Suprapubic skin (tissue), 4 donors: ENCODE measurements at regions not wholly inside any gene's neighbourhood (a gene's known extent, or its start where the extent isn't known, plus 50 kb on each side); places are given as distances from the start of the nearest gene placed in this dataset.

Experiments used
- DNase-seq, 2 donors: peaks; one replicate each; pipeline ENCODE4 v3.0.0-alpha.2; 2019; ENCODE audit warnings: low spot score in 2 of 2
- H3K27ac ChIP-seq: fragments of 200-600 bp; sonication (generic); one replicate; pipeline ENCODE4 v1.5.1; 2019
- H3K27me3 ChIP-seq: fragments of 200-600 bp; sonication (generic); one replicate; pipeline ENCODE4 v1.5.1; 2019
- H3K36me3 ChIP-seq: fragments of 200-600 bp; sonication (generic); one replicate; pipeline ENCODE4 v1.5.1; 2019
- H3K4me1 ChIP-seq: fragments of 200-600 bp; sonication (generic); one replicate; pipeline ENCODE4 v1.5.1; 2019
- H3K4me3 ChIP-seq: fragments of 200-600 bp; sonication (generic); one replicate; pipeline ENCODE4 v1.5.1; 2019; ENCODE audit warnings: mild to moderate bottlenecking
- H3K9me3 ChIP-seq: fragments of 200-600 bp; sonication (generic); one replicate; pipeline ENCODE4 v1.5.1; 2019
- EP300 ChIP-seq: sonication (generic); formaldehyde crosslinking; IDR thresholded peaks from one replicate; pipeline ENCODE4 v1.6.1; 2017; ENCODE audit warnings: antibody characterized with exemption
- POLR2A ChIP-seq, 2 donors: fragments of 450-650 bp; IDR thresholded peaks; one replicate each; pipeline ENCODE4 v1.6.1; 2017; ENCODE audit warnings: antibody characterized with exemption in 2 of 2, mild to moderate bottlenecking in 2 of 2, moderate library complexity in 2 of 2
- POLR2AphosphoS5 ChIP-seq, 3 donors: sonication (generic); formaldehyde crosslinking; IDR thresholded peaks; one replicate each; pipeline ENCODE4 v1.6.1; 2017; ENCODE audit warnings: antibody characterized with exemption in 3 of 3
- WGBS: methylation state at CpG from one replicate; pipeline ENCODE4 v1.1.5; 2018; 5-methylcytosine and 5-hydroxymethylcytosine counted together
- TF ChIP-seq, protein P1 (sequence below), 2 donors: fragments of 200-600 bp in 1 of 2; fragments of 450-650 bp in 1 of 2; sonication (generic) in 1 of 2; IDR thresholded peaks; one replicate each; pipeline ENCODE4 v1.5.1; 2016 to 2019; ENCODE audit warnings: antibody characterized with exemption in 2 of 2, mild to moderate bottlenecking in 1 of 2, moderate library complexity in 1 of 2

- Histone ChIP-seq H3K27ac (no peak overlapping the region), H3K27me3 (no peaks in the 10 kb centered on the region), H3K9me3 (no peaks in the 10 kb centered on the region), H3K4me1 (no peaks in the 10 kb centered on the region), H3K36me3 (no peaks in the 10 kb centered on the region), H3K4me3 (no peak overlapping the region)
- TF ChIP-seq, protein P1, sequence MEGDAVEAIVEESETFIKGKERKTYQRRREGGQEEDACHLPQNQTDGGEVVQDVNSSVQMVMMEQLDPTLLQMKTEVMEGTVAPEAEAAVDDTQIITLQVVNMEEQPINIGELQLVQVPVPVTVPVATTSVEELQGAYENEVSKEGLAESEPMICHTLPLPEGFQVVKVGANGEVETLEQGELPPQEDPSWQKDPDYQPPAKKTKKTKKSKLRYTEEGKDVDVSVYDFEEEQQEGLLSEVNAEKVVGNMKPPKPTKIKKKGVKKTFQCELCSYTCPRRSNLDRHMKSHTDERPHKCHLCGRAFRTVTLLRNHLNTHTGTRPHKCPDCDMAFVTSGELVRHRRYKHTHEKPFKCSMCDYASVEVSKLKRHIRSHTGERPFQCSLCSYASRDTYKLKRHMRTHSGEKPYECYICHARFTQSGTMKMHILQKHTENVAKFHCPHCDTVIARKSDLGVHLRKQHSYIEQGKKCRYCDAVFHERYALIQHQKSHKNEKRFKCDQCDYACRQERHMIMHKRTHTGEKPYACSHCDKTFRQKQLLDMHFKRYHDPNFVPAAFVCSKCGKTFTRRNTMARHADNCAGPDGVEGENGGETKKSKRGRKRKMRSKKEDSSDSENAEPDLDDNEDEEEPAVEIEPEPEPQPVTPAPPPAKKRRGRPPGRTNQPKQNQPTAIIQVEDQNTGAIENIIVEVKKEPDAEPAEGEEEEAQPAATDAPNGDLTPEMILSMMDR (IDR thresholded peaks at IDR 0.05) = no peak
- TF ChIP-seq EP300 (no peak), POLR2A (IDR thresholded peaks at IDR 0.05) (no peak), POLR2AphosphoS5 (IDR thresholded peaks at IDR 0.05) (no peak)
- 81% methylated on average over 8 of the region's 8 CpGs for WGBS
- no peak for DNase-seq
Measured at GRCh38 chr2:215879977-215880940, 133.1 kb downstream of the MREG start.

- DNase-seq = no peak
- Histone ChIP-seq H3K27ac (no peak overlapping the region), H3K27me3 (no peaks in the 10 kb centered on the region), H3K4me3 (no peak overlapping the region), H3K9me3 (no peaks in the 10 kb centered on the region), H3K36me3 (no peaks in the 10 kb centered on the region), H3K4me1 (no peaks in the 10 kb centered on the region)
- 66% methylated on average over 1 of the region's 1 CpG for WGBS
- no peak for TF ChIP-seq EP300
- no peak for TF ChIP-seq POLR2AphosphoS5 (IDR thresholded peaks at IDR 0.05)
Measured at GRCh38 chr2:215879331-215879730, 134.0 kb downstream of the MREG start.

DNA sequence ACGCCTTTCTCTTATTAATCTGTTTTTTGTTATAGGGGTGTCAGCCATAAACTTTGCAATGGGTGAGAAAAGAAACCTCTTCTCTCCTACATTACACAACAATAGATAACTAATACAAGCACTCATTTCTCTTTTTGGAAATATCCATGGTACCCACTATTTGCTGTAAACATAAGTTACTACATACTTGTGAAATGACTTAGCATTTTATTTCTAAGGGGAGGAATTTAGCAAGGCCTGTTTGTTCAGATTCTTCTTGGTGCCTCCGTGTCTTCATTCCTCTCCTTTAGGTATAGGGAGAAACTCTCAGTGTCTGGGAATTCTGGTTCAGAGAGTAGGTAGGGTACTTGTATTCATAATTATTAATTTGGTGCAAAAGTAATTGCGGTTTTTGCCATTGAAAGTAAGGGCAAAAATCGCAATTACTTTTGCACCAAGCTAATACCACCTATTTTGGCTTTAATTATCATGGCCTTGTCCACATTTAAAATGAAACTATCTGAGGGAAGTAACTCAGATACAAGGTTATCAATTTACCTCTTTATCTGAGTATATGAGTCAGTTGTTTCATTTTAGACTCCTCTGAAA lies 134.8 kb downstream of the MREG start:
- Histone ChIP-seq H3K36me3 (no peaks in the 10 kb centered on the region), H3K27me3 (no peaks in the 10 kb centered on the region), H3K27ac (no peak overlapping the region), H3K9me3 (no peaks in the 10 kb centered on the region), H3K4me1 (no peaks in the 10 kb centered on the region), H3K4me3 (no peak overlapping the region)
- DNase-seq = no peak
- TF ChIP-seq EP300 (no peak), POLR2A (IDR thresholded peaks at IDR 0.05) (no peak)
- WGBS = 89% methylated on average over 4 of the region's 4 CpGs

GRCh38 chr2:215876937-215877238 lies 136.5 kb downstream of the MREG start:
- H3K4me3 ChIP-seq = no peak overlapping the region
- TF ChIP-seq, protein P1 (IDR thresholded peaks at IDR 0.05) = no peak
- no peak for TF ChIP-seq EP300
- no peak for TF ChIP-seq POLR2AphosphoS5 (IDR thresholded peaks at IDR 0.05)
- no peak for TF ChIP-seq POLR2A (IDR thresholded peaks at IDR 0.05)
- H3K27ac ChIP-seq = no peak overlapping the region
- WGBS = 80% methylated on average over 1 of the region's 1 CpG
- no peaks in the 10 kb centered on the region for H3K27me3 ChIP-seq
- H3K9me3 ChIP-seq = no peaks in the 10 kb centered on the region
- no peak for DNase-seq
- H3K36me3 ChIP-seq = no peaks in the 10 kb centered on the region
- H3K4me1 ChIP-seq = no peaks in the 10 kb centered on the region

DNA sequence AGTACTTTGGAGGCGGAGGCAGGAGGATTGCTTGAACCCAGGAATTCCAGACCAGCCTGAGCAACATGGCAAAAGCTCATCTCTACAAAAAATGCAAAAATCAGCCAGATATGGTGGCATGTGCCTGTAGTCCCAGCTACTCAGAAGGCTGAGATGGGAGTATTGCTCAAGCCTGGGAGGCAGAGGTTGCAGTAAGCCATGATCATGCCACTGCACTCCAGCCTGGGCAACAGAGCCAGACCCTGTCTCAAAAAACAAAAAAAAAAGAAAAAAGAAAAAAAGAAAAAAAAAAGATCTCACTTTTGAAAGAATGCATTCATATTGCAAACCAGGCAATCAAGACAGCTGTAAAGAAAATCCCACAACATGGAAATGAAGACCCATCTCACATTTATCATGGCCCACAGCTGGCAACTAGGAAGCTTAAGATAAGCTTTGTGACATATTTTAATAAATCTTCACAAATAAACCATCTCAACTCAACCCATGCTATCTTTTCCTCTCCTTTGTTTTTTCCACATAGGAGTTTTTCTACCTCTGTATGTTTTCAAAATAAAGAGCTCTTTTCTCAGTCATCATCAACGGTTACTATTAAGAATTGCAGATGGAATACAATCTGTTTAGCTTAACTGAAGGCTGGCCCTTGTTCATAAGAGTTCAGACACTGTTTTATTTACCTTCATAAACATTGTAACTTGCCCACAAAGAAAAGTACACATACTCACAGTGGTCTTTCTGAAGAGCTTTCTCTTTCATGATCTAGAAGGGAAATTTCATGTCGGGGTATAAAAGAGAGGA lies 137.0 kb downstream of the MREG start:
- Histone ChIP-seq H3K27ac (no peak overlapping the region), H3K4me1 (no peaks in the 10 kb centered on the region), H3K9me3 (no peaks in the 10 kb centered on the region), H3K4me3 (no peak overlapping the region), H3K27me3 (no peaks in the 10 kb centered on the region), H3K36me3 (no peaks in the 10 kb centered on the region)
- DNase-seq = no peak
- WGBS = 81% methylated on average over 3 of the region's 3 CpGs
- TF ChIP-seq POLR2A (IDR thresholded peaks at IDR 0.05) (no peak), EP300 (no peak), POLR2AphosphoS5 (IDR thresholded peaks at IDR 0.05) (no peak)
- TF ChIP-seq, protein P1 (IDR thresholded peaks at IDR 0.05) = no peak

- no peak for TF ChIP-seq EP300
- TF ChIP-seq POLR2AphosphoS5 (IDR thresholded peaks at IDR 0.05) = no peak
- TF ChIP-seq POLR2A (IDR thresholded peaks at IDR 0.05) = no peak
- TF ChIP-seq, protein P1 (IDR thresholded peaks at IDR 0.05) = no peak
- Histone ChIP-seq H3K36me3 (no peaks in the 10 kb centered on the region), H3K27me3 (no peaks in the 10 kb centered on the region), H3K4me1 (peaks cover 3% of the 10 kb centered on the region), H3K9me3 (no peaks in the 10 kb centered on the region), H3K27ac (no peak overlapping the region), H3K4me3 (no peak overlapping the region)
- DNase-seq = no peak
- 91% methylated on average over 2 of the region's 2 CpGs for WGBS
Measured at GRCh38 chr2:215874418-215874817, 138.9 kb downstream of the MREG start.
